ENCODE measurements at regions not wholly inside any gene's neighbourhood (a gene's known extent, or its start where the extent isn't known, plus 50 kb on each side); places are given as distances from the start of the nearest gene placed in this dataset.

GRCh38 chr4:32192991-32193390 lies 1472.8 kb downstream of the PCDH7 start:
- no peak for TF ChIP-seq POLR2A (IDR thresholded peaks at IDR 0.05; ENCODE audit: control extremely low read depth in 1 of 2, low read depth in 2 of 2, low read length in 2 of 2)
- TF ChIP-seq CHD2 (IDR thresholded peaks at IDR 0.05; ENCODE audit: low read length): no peak
- TF ChIP-seq CBX5 (IDR thresholded peaks at IDR 0.05; ENCODE audit: low read depth, low read length): no peak
- no peak for TF ChIP-seq BACH1 (IDR thresholded peaks at IDR 0.05; ENCODE audit: low read length)
- TF ChIP-seq CTCF (IDR thresholded peaks at IDR 0.05; ENCODE audit: control extremely low read depth in 1 of 3, insufficient read depth in 1 of 3, low read depth in 1 of 3, low read length in 3 of 3): no peak
- TF ChIP-seq SUZ12 (IDR thresholded peaks at IDR 0.05; ENCODE audit: low read length): no peak
- no peak for TF ChIP-seq SRF (IDR thresholded peaks at IDR 0.05; ENCODE audit: low read depth, low read length)
- TF ChIP-seq SIN3A (conservative IDR thresholded peaks at IDR 0.05 in 1 of 2, IDR thresholded peaks at IDR 0.05 in 1 of 2; ENCODE audit: low read depth in 1 of 2, low read length in 2 of 2): no peak
- TF ChIP-seq CREB1 (IDR thresholded peaks at IDR 0.05): no peak
